GM12873 (cell line): ENCODE measurements at regions not wholly inside any gene's neighbourhood (a gene's known extent, or its start where the extent isn't known, plus 50 kb on each side); places are given as distances from the start of the nearest gene placed in this dataset.

Source experiments
- CTCF ChIP-seq: IDR thresholded peaks from 2 replicates; pipeline ENCODE4 v1.5.1; 2012; ENCODE audit warnings: low read depth, mild to moderate bottlenecking, moderate library complexity, low read length, control low read depth; ENCODE audit not compliant: insufficient read depth; ENCODE audit errors: missing control alignments

GRCh38 chr13:63643543-63643942 is 2227.9 kb upstream of the PCDH20 start:
- no peak for TF ChIP-seq CTCF

GRCh38 chr13:63636316-63636993 is 2220.8 kb upstream of the PCDH20 start:
- peak; percentile 52 for TF ChIP-seq CTCF

DNA sequence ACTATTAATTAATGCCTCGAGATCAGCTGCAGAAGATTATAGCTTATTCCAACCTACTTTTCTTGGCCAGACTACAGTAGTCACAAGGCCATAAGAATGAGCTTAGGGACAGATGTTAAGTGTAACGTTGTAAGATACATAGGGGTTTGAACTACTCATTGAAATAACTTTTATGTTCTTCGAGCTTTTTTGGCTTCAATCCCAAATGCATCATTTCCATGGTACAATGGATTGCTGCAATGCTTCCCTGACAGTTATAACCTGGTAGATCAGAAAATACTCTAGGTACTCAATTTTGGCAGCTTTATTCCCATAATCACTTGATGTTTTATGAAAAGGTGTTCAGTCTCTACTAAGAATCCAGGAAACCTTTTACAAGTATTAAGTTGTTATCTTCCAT is 2216.7 kb upstream of the PCDH20 start:
- no peak for TF ChIP-seq CTCF

GRCh38 chr13:63631006-63631405 is 2215.4 kb upstream of the PCDH20 start:
- no peak for TF ChIP-seq CTCF

DNA sequence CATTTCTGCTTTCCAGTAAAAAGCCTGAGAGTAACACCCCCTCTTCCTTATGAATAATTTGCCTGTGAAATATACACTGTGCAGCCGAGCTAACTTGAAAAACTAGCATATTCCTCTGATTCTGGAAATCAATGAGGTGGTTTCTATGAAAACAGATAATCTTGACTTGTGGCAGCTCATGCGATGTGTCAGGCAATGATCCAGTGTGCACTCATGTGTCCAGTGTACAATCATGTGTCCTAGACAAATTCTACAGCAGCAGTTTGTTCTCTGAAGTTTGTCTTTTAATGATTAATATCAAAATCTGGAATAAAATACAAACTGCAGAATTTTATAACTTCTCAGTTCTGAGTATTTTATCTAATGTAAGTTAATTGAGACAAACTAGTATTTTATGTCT is 2213.9 kb upstream of the PCDH20 start:
- TF ChIP-seq CTCF, result no peak

DNA sequence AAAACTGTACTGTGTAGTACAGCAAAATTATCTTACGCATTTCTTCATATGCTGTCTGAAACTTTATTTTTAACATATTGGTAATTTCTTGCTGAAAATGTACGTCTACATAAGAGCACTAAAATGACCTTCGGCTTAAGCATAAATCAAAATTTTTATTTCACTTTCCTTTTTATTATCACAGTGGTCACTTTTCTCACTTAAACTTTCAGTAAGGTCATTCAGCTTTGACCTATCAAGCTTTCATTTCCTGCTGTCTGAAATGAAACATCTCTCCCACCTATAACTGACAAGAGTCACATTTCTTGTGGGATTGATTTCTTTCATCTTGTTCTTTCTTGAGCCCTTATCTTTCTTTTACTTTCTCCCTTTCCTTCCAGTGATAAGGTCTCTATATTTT is 2212.7 kb upstream of the PCDH20 start:
- TF ChIP-seq CTCF, result no peak

DNA sequence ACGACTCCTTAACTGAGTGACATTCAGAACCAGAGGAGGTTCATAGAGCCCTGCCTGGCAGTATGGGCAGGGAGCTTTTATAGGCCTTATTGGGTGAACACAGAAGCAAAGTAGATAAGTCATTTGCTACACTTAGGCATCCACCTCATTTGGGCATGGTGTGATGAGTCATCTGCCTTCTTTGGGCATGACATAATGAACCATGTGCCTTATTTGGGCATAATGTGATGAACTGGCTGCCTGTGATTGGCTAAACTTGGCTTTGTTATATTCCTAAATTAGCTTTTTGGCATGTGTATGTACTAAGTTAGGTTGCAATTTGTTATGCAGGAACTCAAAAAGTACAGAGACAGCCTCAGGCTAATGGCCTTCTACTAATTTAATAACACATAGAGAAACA is 2210.2 kb upstream of the PCDH20 start:
- TF ChIP-seq CTCF, result no peak
